Endodermal cell (in vitro differentiated cells): ENCODE measurements at regions not wholly inside any gene's neighbourhood (a gene's known extent, or its start where the extent isn't known, plus 50 kb on each side); places are given as distances from the start of the nearest gene placed in this dataset.

Experiments used
- DNase-seq: peaks from one replicate; pipeline ENCODE4 v3.0.0-alpha.2; 2017
- H3K27ac ChIP-seq: 2 replicates; pipeline ENCODE4 v1.5.1; 2013; ENCODE audit warnings: mild to moderate bottlenecking, low read depth, low read length, moderate library complexity
- H3K27me3 ChIP-seq: 2 replicates; pipeline ENCODE4 v1.6.1; 2013; ENCODE audit warnings: mild to moderate bottlenecking, low read length, moderate library complexity; ENCODE audit not compliant: insufficient read depth, control insufficient read depth, poor library complexity, severe bottlenecking
- H3K36me3 ChIP-seq: 2 replicates; pipeline ENCODE4 v1.7.0; 2013; ENCODE audit warnings: mild to moderate bottlenecking, low read length, moderate library complexity; ENCODE audit not compliant: control insufficient read depth, insufficient read depth
- H3K4me1 ChIP-seq: one replicate; pipeline ENCODE4 v1.7.0; 2013; ENCODE audit warnings: low read length; ENCODE audit not compliant: control insufficient read depth, insufficient read depth
- H3K4me3 ChIP-seq: 2 replicates; pipeline ENCODE4 v1.5.1; 2013; ENCODE audit warnings: mild to moderate bottlenecking, low read length, moderate library complexity
- H3K9ac ChIP-seq: 2 replicates; pipeline ENCODE4 v1.6.1; 2013; ENCODE audit warnings: mild to moderate bottlenecking, low read length, moderate library complexity; ENCODE audit not compliant: poor library complexity, severe bottlenecking; ENCODE audit errors: extremely low read depth
- H3K9me3 ChIP-seq: 2 replicates; pipeline ENCODE4 v1.6.1; 2013; ENCODE audit warnings: mild to moderate bottlenecking, low read length, moderate library complexity; ENCODE audit not compliant: control insufficient read depth
- H3K27ac Mint-ChIP-seq: 2 replicates; pipeline ENCODE4 v1.8.0; 2020; ENCODE audit warnings: mixed read lengths
- H3K27me3 Mint-ChIP-seq: 2 replicates; pipeline ENCODE4 v1.8.0; 2021; ENCODE audit warnings: mild to moderate bottlenecking, mixed read lengths; ENCODE audit not compliant: insufficient read depth
- H3K36me3 Mint-ChIP-seq: 2 replicates; pipeline ENCODE4 v1.8.0; 2020; ENCODE audit warnings: low read depth, mixed read lengths
- H3K4me1 Mint-ChIP-seq: 2 replicates; pipeline ENCODE4 v1.8.0; 2020; ENCODE audit warnings: mixed read lengths
- H3K4me3 Mint-ChIP-seq: 2 replicates; pipeline ENCODE4 v1.8.0; 2020; ENCODE audit warnings: mild to moderate bottlenecking, moderate library complexity, mixed read lengths
- H3K9me3 Mint-ChIP-seq: 2 replicates; pipeline ENCODE4 v1.8.0; 2020; ENCODE audit warnings: mild to moderate bottlenecking, mixed read lengths
- WGBS, 2 experiments: methylation state at CpG; one replicate each; pipeline versions ENCODE4 v1.1.5 to v1.1.7; 2013; ENCODE audit warnings: missing lambda C conversion rate in 2 of 2, mixed read lengths in 1 of 2; ENCODE audit not compliant: insufficient coverage in 1 of 2, insufficient read length in 1 of 2; 5-methylcytosine and 5-hydroxymethylcytosine counted together
- TF ChIP-seq, protein P1 (sequence below): fragments of 200-600 bp; sonication (generic); conservative IDR thresholded peaks from 2 replicates; pipeline ENCODE4 v1.5.0; 2021; ENCODE audit warnings: antibody characterized with exemption, mild to moderate bottlenecking

DNA sequence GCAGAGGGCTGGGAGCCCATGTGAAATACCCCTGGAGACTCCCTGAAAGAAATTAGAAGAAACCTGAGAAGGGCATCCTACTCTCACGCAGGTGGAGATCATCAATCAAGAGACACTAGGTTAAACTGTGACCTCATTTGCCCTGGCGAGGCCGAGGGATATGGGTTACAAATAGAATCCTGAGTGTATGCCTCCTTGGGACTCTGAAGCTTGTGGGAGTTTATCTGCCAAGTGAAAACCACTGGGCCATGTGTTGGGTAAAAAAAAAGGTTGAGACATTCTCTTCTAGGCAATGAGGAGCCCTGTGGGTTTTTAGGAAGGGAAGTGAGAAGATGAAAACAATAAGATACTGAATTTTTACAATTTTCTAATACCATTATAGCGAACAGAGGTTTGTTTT, 160.7 kb upstream of the ARID2 start:
- H3K4me1 ChIP-seq: peaks cover 3% of the 10 kb centered on the region
- no peak overlapping the region for H3K9ac ChIP-seq
- H3K36me3 Mint-ChIP-seq: no peaks in the 10 kb centered on the region
- TF ChIP-seq, protein P1, sequence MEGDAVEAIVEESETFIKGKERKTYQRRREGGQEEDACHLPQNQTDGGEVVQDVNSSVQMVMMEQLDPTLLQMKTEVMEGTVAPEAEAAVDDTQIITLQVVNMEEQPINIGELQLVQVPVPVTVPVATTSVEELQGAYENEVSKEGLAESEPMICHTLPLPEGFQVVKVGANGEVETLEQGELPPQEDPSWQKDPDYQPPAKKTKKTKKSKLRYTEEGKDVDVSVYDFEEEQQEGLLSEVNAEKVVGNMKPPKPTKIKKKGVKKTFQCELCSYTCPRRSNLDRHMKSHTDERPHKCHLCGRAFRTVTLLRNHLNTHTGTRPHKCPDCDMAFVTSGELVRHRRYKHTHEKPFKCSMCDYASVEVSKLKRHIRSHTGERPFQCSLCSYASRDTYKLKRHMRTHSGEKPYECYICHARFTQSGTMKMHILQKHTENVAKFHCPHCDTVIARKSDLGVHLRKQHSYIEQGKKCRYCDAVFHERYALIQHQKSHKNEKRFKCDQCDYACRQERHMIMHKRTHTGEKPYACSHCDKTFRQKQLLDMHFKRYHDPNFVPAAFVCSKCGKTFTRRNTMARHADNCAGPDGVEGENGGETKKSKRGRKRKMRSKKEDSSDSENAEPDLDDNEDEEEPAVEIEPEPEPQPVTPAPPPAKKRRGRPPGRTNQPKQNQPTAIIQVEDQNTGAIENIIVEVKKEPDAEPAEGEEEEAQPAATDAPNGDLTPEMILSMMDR: no peak
- H3K27me3 ChIP-seq: peaks cover 80% of the 10 kb centered on the region
- H3K9me3 Mint-ChIP-seq: no peaks in the 10 kb centered on the region
- no peaks in the 10 kb centered on the region for H3K9me3 ChIP-seq
- no peak overlapping the region for H3K4me3 Mint-ChIP-seq
- H3K4me3 ChIP-seq: no peak overlapping the region
- 89 to 95% methylated on average over 3 of the region's 4 CpGs for WGBS, 2 experiments
- H3K4me1 Mint-ChIP-seq: peaks cover 22% of the 10 kb centered on the region
- no peak for DNase-seq
- no peak overlapping the region for H3K27ac ChIP-seq
- H3K27ac Mint-ChIP-seq: no peak overlapping the region
- H3K27me3 Mint-ChIP-seq: peaks cover 70% of the 10 kb centered on the region
- no peaks in the 10 kb centered on the region for H3K36me3 ChIP-seq

DNA sequence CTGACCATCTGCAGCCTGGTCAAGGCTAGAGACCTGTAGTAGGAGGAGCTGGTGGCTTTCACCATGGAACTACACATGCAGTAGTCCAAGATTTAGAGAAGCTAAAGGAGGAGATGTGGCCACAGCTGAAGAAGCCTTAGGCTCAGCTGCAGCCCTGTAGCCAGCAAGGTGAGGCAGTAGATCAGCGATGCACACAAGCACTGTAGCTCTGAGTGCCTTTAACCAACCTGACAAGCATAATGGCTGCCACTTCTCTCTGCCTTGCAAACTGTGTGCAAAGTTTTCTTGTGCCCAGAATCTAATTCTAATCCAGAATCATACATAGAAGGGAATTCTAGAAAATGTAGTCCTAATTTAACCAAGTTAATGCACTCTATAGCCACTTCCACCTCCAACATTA, 159.0 kb upstream of the ARID2 start:
- Histone ChIP-seq H3K9me3 (no peaks in the 10 kb centered on the region), H3K27ac (no peak overlapping the region), H3K4me1 (peaks cover 3% of the 10 kb centered on the region), H3K27me3 (peaks cover 90% of the 10 kb centered on the region), H3K9ac (no peak overlapping the region), H3K4me3 (no peak overlapping the region), H3K36me3 (no peaks in the 10 kb centered on the region)
- Mint-ChIP-seq H3K27me3 (peaks cover 70% of the 10 kb centered on the region), H3K27ac (no peak overlapping the region), H3K36me3 (no peaks in the 10 kb centered on the region), H3K9me3 (no peaks in the 10 kb centered on the region), H3K4me3 (no peak overlapping the region), H3K4me1 (peaks cover 25% of the 10 kb centered on the region)
- TF ChIP-seq, protein P1: no peak
- 86 to 100% methylated on average over 1 of the region's 1 CpG for WGBS, 2 experiments
- no peak for DNase-seq

DNA sequence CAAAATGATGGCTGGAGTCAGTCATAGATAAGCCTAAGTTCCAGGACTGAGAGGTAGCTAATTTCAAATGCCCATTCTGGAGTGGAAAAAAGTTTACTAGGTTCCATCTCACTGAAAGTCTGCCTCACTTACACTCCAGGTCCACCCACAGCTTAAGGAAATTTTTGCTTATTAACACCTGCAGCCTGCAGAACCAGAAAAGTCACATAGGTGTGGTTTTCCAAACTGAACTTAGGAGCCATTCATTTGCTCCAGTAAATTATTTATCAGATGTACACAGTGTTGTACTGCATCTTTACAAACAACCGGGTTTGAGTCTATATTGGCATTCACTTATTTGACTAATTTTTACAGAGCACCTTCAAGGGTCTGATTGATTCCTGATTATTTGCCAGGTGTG, 157.4 kb upstream of the ARID2 start:
- Mint-ChIP-seq H3K4me3 (no peak overlapping the region), H3K9me3 (no peaks in the 10 kb centered on the region), H3K27me3 (peaks cover 77% of the 10 kb centered on the region), H3K36me3 (no peaks in the 10 kb centered on the region), H3K27ac (no peak overlapping the region), H3K4me1 (peaks cover 19% of the 10 kb centered on the region)
- TF ChIP-seq, protein P1: no peak
- 100% methylated on average over 1 of the region's 1 CpG; no CpG with 5 or more reads in 1 of the 2 experiments for WGBS, 2 experiments
- no peak for DNase-seq
- Histone ChIP-seq H3K27ac (no peak overlapping the region), H3K9ac (no peak overlapping the region), H3K36me3 (no peaks in the 10 kb centered on the region), H3K27me3 (peaks cover 100% of the 10 kb centered on the region), H3K4me1 (peaks cover 3% of the 10 kb centered on the region), H3K4me3 (no peak overlapping the region), H3K9me3 (no peaks in the 10 kb centered on the region)
